ENCODE measurements at regions not wholly inside any gene's neighbourhood (a gene's known extent, or its start where the extent isn't known, plus 50 kb on each side); places are given as distances from the start of the nearest gene placed in this dataset.

DNA sequence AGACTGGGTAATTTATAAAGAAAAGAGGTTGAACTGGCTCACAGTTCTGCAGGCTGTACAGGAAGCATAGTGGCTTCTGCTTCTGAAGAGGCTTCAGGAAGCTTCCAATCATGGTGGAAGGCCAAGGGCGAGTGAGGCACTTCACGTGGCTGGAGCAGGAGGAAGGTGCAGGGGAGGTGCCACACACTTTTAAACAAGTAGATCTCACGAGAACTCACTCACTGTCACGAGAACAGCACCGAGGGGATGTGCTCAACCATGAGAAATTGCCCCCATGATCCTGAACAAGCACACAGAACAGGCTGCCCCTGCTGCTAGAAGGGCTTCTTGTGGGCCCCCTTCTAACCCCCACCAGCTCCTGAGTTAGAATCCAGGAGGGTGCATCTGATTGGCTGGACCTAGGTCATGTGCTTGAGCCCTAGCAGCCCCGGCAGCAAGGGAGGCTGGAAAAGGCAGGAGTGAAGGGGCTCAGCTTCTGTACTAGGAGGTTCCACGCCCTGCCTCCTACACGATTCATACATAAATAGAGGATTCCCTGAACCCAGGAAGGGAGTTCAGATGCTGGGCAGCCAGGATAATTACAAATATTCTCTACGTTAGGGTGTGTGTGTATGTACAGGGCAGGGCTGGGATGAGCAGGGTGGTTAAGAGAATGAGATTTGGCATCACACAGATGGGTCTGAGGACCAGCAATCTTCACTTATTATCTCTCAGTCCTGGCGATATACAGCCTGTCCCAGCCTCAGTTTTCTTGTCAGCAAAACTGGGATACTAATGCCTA lies 72.8 kb upstream of the ATP5PO start:
- TF ChIP-seq, protein P1, sequence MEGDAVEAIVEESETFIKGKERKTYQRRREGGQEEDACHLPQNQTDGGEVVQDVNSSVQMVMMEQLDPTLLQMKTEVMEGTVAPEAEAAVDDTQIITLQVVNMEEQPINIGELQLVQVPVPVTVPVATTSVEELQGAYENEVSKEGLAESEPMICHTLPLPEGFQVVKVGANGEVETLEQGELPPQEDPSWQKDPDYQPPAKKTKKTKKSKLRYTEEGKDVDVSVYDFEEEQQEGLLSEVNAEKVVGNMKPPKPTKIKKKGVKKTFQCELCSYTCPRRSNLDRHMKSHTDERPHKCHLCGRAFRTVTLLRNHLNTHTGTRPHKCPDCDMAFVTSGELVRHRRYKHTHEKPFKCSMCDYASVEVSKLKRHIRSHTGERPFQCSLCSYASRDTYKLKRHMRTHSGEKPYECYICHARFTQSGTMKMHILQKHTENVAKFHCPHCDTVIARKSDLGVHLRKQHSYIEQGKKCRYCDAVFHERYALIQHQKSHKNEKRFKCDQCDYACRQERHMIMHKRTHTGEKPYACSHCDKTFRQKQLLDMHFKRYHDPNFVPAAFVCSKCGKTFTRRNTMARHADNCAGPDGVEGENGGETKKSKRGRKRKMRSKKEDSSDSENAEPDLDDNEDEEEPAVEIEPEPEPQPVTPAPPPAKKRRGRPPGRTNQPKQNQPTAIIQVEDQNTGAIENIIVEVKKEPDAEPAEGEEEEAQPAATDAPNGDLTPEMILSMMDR (IDR thresholded peaks at IDR 0.05): no peak
- no peak for TF ChIP-seq EP300 (IDR thresholded peaks at IDR 0.05)
- no peak for TF ChIP-seq POLR2A (IDR thresholded peaks at IDR 0.05)
